GM12878 (cell line): ENCODE measurements at regions not wholly inside any gene's neighbourhood (a gene's known extent, or its start where the extent isn't known, plus 50 kb on each side); places are given as distances from the start of the nearest gene placed in this dataset.

Experiments used
- ATAC-seq: fragments of 200-7000 bp; cut with Tn5 transposase; 3 replicates; pipeline ENCODE4 v1.9.1; 2020; ENCODE audit warnings: mild to moderate bottlenecking, moderate library complexity
- BruUV-seq: library from RNA; stranded (reverse); fragments of 400-500 nt; replicated peaks from 2 replicates; lab custom pipeline; 2021; lab: Mats Ljungman, UMichigan
- CTCF ChIA-PET: fragments of 300-600 bp; sonication (Branson Sonifier 250); formaldehyde crosslinking; extraction: SDS; loops from one replicate; lab custom pipeline; 2021; ENCODE audit warnings: inconsistent platforms; lab: Yijun Ruan, JAX
- POLR2A ChIA-PET: fragments of 350-600 bp; formaldehyde crosslinking; extraction: SDS; loops from one replicate; lab custom pipeline; 2021; ENCODE audit warnings: inconsistent platforms; lab: Charles Lee
- RAD21 ChIA-PET: fragments of 300-600 bp; sonication (Branson Sonifier 250); formaldehyde crosslinking; loops from one replicate; lab custom pipeline; 2023; ENCODE audit warnings: antibody characterized with exemption; ENCODE audit not compliant: unreplicated experiment; lab: Charles Lee
- SMC1A ChIA-PET: fragments of 300-600 bp; sonication (Branson Sonifier 250); formaldehyde crosslinking; loops from one replicate; lab custom pipeline; 2023; ENCODE audit not compliant: unreplicated experiment, uncharacterized antibody; lab: Charles Lee
- DNase-seq: peaks from one replicate; pipeline ENCODE4 v3.0.0-alpha.2; 2011; ENCODE audit warnings: low read depth, low spot score
- FAIRE-seq: peaks from 3 replicates; lab custom pipeline; 2011; peaks lifted over from hg19 to GRCh38; lab: Jason Lieb, UNC
- H2AFZ ChIP-seq: 2 replicates; pipeline ENCODE4 v1.6.0; 2011; ENCODE audit warnings: low read depth, low read length, control low read depth; ENCODE audit not compliant: control insufficient read depth
- H3K27ac ChIP-seq: 2 replicates; pipeline ENCODE4 v1.5.1; 2011; ENCODE audit warnings: control low read depth; ENCODE audit not compliant: control insufficient read depth, insufficient read depth
- H3K27me3 ChIP-seq, 2 experiments: replicated peaks in 1 of 2; 2 replicates each; pipeline versions ENCODE4 v1.6.0 to v1.6.1; 2011; ENCODE audit warnings: low read length in 1 of 2; ENCODE audit not compliant: control insufficient read depth in 2 of 2, insufficient read depth in 2 of 2
- H3K36me3 ChIP-seq, 2 experiments: 2 replicates each; pipeline ENCODE4 v1.5.1; 2011; ENCODE audit warnings: low read length in 1 of 2; ENCODE audit not compliant: control insufficient read depth in 2 of 2, insufficient read depth in 2 of 2
- H3K4me1 ChIP-seq: 2 replicates; pipeline ENCODE4 v1.6.1; 2011; ENCODE audit warnings: mild to moderate bottlenecking, low read length, moderate library complexity, mixed read lengths; ENCODE audit not compliant: control insufficient read depth, insufficient read depth
- H3K4me2 ChIP-seq: 2 replicates; pipeline ENCODE4 v1.6.0; 2011; ENCODE audit warnings: control low read depth; ENCODE audit not compliant: control insufficient read depth, insufficient read depth
- H3K4me3 ChIP-seq: fragments of 200-600 bp; sonication (generic); 2 replicates; pipeline ENCODE4 v1.5.1; 2016
- H3K79me2 ChIP-seq: 2 replicates; pipeline ENCODE4 v1.6.0; 2011; ENCODE audit warnings: low read length; ENCODE audit not compliant: control insufficient read depth, insufficient read depth
- H3K9ac ChIP-seq: 2 replicates; pipeline ENCODE4 v1.8.0; 2011; ENCODE audit warnings: low read length, control low read depth, mixed read lengths; ENCODE audit not compliant: control insufficient read depth, insufficient read depth
- H3K9me3 ChIP-seq: replicated peaks from 3 replicates; pipeline ENCODE4 v1.5.1; 2011; ENCODE audit warnings: mild to moderate bottlenecking, low read length; ENCODE audit not compliant: control insufficient read depth, insufficient read depth
- H4K20me1 ChIP-seq: 2 replicates; pipeline ENCODE4 v1.6.0; 2011; ENCODE audit not compliant: control insufficient read depth, insufficient read depth
- BCL11A ChIP-seq: IDR thresholded peaks from 2 replicates; pipeline ENCODE4 v1.6.1; 2011; ENCODE audit warnings: low read depth, low read length
- CBFB ChIP-seq: IDR thresholded peaks from 2 replicates; pipeline ENCODE4 v1.6.1; 2016; ENCODE audit warnings: antibody characterized with exemption, low read depth
- FOS ChIP-seq: IDR thresholded peaks from 3 replicates; pipeline ENCODE4 v1.6.1; 2011; ENCODE audit warnings: borderline replicate concordance; ENCODE audit not compliant: insufficient read length; ENCODE audit errors: extremely low read depth
- RAD21 ChIP-seq: IDR thresholded peaks from 2 replicates; pipeline ENCODE4 v1.6.1; 2011; ENCODE audit warnings: mild to moderate bottlenecking, low read depth, low read length, moderate library complexity; ENCODE audit not compliant: insufficient read depth
- RBBP5 ChIP-seq: fragments of 200-600 bp; sonication (generic); conservative IDR thresholded peaks from 2 replicates; pipeline ENCODE4 v1.6.1; 2016
- TARDBP ChIP-seq: IDR thresholded peaks from 2 replicates; pipeline ENCODE4 v1.6.1; 2016; ENCODE audit warnings: borderline replicate concordance
- TBL1XR1 ChIP-seq: IDR thresholded peaks from 2 replicates; pipeline ENCODE4 v1.6.1; 2012; ENCODE audit warnings: low read depth, low read length, improper control_type of control experiment
- TCF7 ChIP-seq: IDR thresholded peaks from 2 replicates; pipeline ENCODE4 v1.6.1; 2014; ENCODE audit warnings: antibody characterized with exemption, borderline replicate concordance
- in situ Hi-C: fragments of 300-500 bp; cut with MboI; formaldehyde crosslinking; loops from 9 replicates; pipeline ENCODE4 v1.14.3; 2018; ENCODE audit warnings: mixed read lengths
- intact Hi-C: fragments of 100-400 bp; cut with micrococcal nuclease; formaldehyde crosslinking; loops from one replicate; pipeline ENCODE4 v1.14.2; 2022; ENCODE audit not compliant: unreplicated experiment
- TF ChIP-seq, protein P1 (sequence below): fragments of 450-650 bp; IDR thresholded peaks from 2 replicates; pipeline ENCODE4 v1.6.1; 2016; ENCODE audit warnings: mild to moderate bottlenecking
- TF ChIP-seq, protein P2 (sequence below): fragments of 450-650 bp; IDR thresholded peaks from 2 replicates; pipeline ENCODE4 v1.6.1; 2017; ENCODE audit warnings: borderline replicate concordance
- TF ChIP-seq, protein P3 (sequence below): IDR thresholded peaks from 2 replicates; pipeline ENCODE4 v1.6.1; 2011; ENCODE audit warnings: low read depth, mild to moderate bottlenecking, low read length, moderate library complexity, borderline replicate concordance; ENCODE audit errors: extremely low read depth
- TF ChIP-seq, protein P4 (sequence below): fragments of 450-650 bp; formaldehyde crosslinking; IDR thresholded peaks from 2 replicates; pipeline ENCODE4 v1.4.0; 2020; ENCODE audit warnings: mild to moderate bottlenecking, moderate library complexity
- TF ChIP-seq, protein P5 (sequence below): fragments of 450-650 bp; IDR thresholded peaks from 2 replicates; pipeline ENCODE4 v1.6.1; 2016; ENCODE audit warnings: mild to moderate bottlenecking, moderate library complexity, borderline replicate concordance

DNA sequence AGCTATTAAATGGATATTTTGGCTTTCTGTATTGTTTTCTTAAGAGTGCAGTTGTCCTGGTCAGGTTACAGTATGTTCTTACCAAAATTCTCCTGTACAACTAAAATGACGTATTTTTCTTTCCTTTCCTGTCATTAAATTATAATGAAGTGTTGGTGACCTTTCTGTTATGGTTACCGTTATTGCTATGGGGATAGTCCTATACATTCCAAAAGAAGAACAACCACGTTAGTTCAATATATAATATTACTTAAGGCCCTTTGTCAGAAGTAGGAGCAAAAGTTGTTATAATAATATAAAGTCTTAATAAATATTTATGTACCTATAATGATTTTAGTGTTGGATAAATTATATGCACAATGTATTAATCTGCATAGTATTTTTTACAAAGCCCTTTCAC, 82.4 kb upstream of the NREP start (continued):
- TF ChIP-seq FOS (no peak), TCF7 (no peak), RAD21 (no peak), TARDBP (no peak)
- TF ChIP-seq, protein P1, sequence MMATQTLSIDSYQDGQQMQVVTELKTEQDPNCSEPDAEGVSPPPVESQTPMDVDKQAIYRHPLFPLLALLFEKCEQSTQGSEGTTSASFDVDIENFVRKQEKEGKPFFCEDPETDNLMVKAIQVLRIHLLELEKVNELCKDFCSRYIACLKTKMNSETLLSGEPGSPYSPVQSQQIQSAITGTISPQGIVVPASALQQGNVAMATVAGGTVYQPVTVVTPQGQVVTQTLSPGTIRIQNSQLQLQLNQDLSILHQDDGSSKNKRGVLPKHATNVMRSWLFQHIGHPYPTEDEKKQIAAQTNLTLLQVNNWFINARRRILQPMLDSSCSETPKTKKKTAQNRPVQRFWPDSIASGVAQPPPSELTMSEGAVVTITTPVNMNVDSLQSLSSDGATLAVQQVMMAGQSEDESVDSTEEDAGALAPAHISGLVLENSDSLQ = no peak
- TF ChIP-seq, protein P2, sequence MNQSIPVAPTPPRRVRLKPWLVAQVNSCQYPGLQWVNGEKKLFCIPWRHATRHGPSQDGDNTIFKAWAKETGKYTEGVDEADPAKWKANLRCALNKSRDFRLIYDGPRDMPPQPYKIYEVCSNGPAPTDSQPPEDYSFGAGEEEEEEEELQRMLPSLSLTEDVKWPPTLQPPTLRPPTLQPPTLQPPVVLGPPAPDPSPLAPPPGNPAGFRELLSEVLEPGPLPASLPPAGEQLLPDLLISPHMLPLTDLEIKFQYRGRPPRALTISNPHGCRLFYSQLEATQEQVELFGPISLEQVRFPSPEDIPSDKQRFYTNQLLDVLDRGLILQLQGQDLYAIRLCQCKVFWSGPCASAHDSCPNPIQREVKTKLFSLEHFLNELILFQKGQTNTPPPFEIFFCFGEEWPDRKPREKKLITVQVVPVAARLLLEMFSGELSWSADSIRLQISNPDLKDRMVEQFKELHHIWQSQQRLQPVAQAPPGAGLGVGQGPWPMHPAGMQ = no peak

DNA sequence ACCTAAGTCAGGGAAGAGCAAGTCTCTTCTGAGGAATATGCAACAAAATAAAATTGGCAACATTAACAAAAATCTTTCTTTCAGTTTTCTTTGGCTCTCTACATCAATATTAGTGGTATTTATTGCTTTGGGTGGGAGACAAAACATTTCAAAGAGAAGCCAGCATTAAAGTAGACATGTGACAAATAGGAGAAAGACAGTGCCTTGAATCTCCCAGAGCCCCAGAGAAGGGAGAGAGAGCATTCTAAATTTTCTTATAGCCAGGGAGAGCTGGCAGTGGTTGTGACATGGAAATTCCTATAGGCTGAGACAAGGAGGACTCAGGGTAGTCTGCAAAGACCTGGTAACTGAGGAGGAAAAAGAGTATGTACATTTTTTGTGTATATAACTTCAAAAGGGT, 79.4 kb upstream of the NREP start:
- DNase-seq (no peak), FAIRE-seq (no peak), ATAC-seq (no peak)
- Histone ChIP-seq H3K4me2 (no peak overlapping the region), H3K4me3 (no peak overlapping the region), H3K4me1 (no peaks in the 10 kb centered on the region), H4K20me1 (no peaks in the 10 kb centered on the region), H2AFZ (no peak overlapping the region), H3K27me3 (no peaks in the 10 kb centered on the region), H3K79me2 (no peaks in the 10 kb centered on the region), H3K36me3 (no peaks in the 10 kb centered on the region), H3K27ac (no peak overlapping the region), H3K9ac (no peak overlapping the region), H3K9me3 (no peaks in the 10 kb centered on the region)
- ChIA-PET RAD21 (no interaction called here), POLR2A (no interaction called here), SMC1A (interaction anchor here (1.0 to 1.2 kb wide), 2 partner anchors 13 to 310 kb away, joined by 3 to 6 read pairs; no protein-coding TSS in a partner anchor), CTCF (no interaction called here)
- in situ Hi-C loops (no loop called here), intact Hi-C loops (loop anchor here (10.0 kb wide), 1 partner anchor 282 kb away; no protein-coding TSS in a partner anchor)
- BruUV-seq = no TSS peak
- TF ChIP-seq, protein P3, sequence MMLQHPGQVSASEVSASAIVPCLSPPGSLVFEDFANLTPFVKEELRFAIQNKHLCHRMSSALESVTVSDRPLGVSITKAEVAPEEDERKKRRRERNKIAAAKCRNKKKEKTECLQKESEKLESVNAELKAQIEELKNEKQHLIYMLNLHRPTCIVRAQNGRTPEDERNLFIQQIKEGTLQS = no peak
- TF ChIP-seq, protein P4, sequence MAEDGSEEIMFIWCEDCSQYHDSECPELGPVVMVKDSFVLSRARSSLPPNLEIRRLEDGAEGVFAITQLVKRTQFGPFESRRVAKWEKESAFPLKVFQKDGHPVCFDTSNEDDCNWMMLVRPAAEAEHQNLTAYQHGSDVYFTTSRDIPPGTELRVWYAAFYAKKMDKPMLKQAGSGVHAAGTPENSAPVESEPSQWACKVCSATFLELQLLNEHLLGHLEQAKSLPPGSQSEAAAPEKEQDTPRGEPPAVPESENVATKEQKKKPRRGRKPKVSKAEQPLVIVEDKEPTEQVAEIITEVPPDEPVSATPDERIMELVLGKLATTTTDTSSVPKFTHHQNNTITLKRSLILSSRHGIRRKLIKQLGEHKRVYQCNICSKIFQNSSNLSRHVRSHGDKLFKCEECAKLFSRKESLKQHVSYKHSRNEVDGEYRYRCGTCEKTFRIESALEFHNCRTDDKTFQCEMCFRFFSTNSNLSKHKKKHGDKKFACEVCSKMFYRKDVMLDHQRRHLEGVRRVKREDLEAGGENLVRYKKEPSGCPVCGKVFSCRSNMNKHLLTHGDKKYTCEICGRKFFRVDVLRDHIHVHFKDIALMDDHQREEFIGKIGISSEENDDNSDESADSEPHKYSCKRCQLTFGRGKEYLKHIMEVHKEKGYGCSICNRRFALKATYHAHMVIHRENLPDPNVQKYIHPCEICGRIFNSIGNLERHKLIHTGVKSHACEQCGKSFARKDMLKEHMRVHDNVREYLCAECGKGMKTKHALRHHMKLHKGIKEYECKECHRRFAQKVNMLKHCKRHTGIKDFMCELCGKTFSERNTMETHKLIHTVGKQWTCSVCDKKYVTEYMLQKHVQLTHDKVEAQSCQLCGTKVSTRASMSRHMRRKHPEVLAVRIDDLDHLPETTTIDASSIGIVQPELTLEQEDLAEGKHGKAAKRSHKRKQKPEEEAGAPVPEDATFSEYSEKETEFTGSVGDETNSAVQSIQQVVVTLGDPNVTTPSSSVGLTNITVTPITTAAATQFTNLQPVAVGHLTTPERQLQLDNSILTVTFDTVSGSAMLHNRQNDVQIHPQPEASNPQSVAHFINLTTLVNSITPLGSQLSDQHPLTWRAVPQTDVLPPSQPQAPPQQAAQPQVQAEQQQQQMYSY (CRISPR knock-in tag) = no peak
- TF ChIP-seq BCL11A = no peak
- TF ChIP-seq TBL1XR1 = no peak
- TF ChIP-seq, protein P5, sequence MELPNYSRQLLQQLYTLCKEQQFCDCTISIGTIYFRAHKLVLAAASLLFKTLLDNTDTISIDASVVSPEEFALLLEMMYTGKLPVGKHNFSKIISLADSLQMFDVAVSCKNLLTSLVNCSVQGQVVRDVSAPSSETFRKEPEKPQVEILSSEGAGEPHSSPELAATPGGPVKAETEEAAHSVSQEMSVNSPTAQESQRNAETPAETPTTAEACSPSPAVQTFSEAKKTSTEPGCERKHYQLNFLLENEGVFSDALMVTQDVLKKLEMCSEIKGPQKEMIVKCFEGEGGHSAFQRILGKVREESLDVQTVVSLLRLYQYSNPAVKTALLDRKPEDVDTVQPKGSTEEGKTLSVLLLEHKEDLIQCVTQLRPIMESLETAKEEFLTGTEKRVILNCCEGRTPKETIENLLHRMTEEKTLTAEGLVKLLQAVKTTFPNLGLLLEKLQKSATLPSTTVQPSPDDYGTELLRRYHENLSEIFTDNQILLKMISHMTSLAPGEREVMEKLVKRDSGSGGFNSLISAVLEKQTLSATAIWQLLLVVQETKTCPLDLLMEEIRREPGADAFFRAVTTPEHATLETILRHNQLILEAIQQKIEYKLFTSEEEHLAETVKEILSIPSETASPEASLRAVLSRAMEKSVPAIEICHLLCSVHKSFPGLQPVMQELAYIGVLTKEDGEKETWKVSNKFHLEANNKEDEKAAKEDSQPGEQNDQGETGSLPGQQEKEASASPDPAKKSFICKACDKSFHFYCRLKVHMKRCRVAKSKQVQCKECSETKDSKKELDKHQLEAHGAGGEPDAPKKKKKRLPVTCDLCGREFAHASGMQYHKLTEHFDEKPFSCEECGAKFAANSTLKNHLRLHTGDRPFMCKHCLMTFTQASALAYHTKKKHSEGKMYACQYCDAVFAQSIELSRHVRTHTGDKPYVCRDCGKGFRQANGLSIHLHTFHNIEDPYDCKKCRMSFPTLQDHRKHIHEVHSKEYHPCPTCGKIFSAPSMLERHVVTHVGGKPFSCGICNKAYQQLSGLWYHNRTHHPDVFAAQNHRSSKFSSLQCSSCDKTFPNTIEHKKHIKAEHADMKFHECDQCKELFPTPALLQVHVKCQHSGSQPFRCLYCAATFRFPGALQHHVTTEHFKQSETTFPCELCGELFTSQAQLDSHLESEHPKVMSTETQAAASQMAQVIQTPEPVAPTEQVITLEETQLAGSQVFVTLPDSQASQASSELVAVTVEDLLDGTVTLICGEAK = no peak
- TF ChIP-seq RBBP5 = no peak
- no peak for TF ChIP-seq TARDBP
- no peak for TF ChIP-seq CBFB
